ENCODE measurements at regions not wholly inside any gene's neighbourhood (a gene's known extent, or its start where the extent isn't known, plus 50 kb on each side); places are given as distances from the start of the nearest gene placed in this dataset.

DNA sequence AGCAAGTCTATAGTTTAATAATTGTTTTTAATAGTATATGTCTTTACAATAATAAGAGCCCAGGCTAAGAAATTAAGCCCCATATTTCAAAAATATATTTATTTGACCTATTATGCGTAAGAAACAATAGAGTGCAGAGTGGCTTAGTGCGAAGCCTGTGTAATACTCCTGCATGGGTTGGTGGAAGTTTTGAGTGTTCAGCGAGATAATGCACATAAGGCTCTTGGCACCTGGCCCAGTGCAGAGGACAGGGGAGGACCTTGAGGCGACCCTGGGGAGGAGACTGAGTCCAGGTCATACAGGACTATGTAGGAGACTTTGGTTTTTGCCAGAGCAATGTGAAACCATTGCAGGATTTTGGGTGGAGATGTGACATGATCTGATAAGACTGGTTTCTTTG lies 132.4 kb upstream of the ST6GAL2 start:
- Histone ChIP-seq H3K4me1 (no peaks in the 10 kb centered on the region), H3K4me3 (no peak overlapping the region), H3K27me3 (no peaks in the 10 kb centered on the region), H3K9me3 (no peaks in the 10 kb centered on the region), H3K27ac (replicated peaks in 1 of 4) (no peak overlapping the region), H3K36me3 (no peaks in the 10 kb centered on the region)
- TF ChIP-seq EP300 (IDR thresholded peaks at IDR 0.05) (no peak), CTCF (IDR thresholded peaks at IDR 0.05) (no peak), POLR2A (IDR thresholded peaks at IDR 0.05; ENCODE audit: low read depth) (no peak), POLR2AphosphoS5 (IDR thresholded peaks at IDR 0.05) (no peak)
- DNase-seq (ENCODE audit: extremely low spot score): no peak
- WGBS: 87% methylated on average over 4 of the region's 4 CpGs
- intact Hi-C loops (cut with DNase I): no loop called here

- intact Hi-C loops (cut with DNase I): no loop called here
- 79% methylated on average over 6 of the region's 6 CpGs for WGBS
Measured at GRCh38 chr2:107020392-107020791, 134.4 kb upstream of the ST6GAL2 start.

GRCh38 chr2:107024269-107024668 lies 138.3 kb upstream of the ST6GAL2 start:
- 95% methylated on average over 2 of the region's 2 CpGs for WGBS
- DNase-seq (ENCODE audit: extremely low spot score): no peak
- Histone ChIP-seq H3K27ac (replicated peaks in 1 of 4) (no peak overlapping the region), H3K9me3 (no peaks in the 10 kb centered on the region), H3K36me3 (no peaks in the 10 kb centered on the region), H3K4me3 (no peak overlapping the region), H3K4me1 (no peaks in the 10 kb centered on the region), H3K27me3 (no peaks in the 10 kb centered on the region)
- TF ChIP-seq CTCF (IDR thresholded peaks at IDR 0.05) (no peak), POLR2A (IDR thresholded peaks at IDR 0.05; ENCODE audit: low read depth) (no peak), POLR2AphosphoS5 (IDR thresholded peaks at IDR 0.05) (no peak), EP300 (IDR thresholded peaks at IDR 0.05) (no peak)
- intact Hi-C loops (cut with DNase I): no loop called here

More at GRCh38 chr2:107020392-107020791, 134.4 kb upstream of the ST6GAL2 start:
- Histone ChIP-seq H3K4me3 (no peak overlapping the region), H3K27me3 (no peaks in the 10 kb centered on the region), H3K27ac (replicated peaks in 1 of 4) (no peak overlapping the region), H3K4me1 (no peaks in the 10 kb centered on the region), H3K36me3 (no peaks in the 10 kb centered on the region), H3K9me3 (no peaks in the 10 kb centered on the region)
- TF ChIP-seq POLR2AphosphoS5 (IDR thresholded peaks at IDR 0.05) (no peak), EP300 (IDR thresholded peaks at IDR 0.05) (no peak), CTCF (IDR thresholded peaks at IDR 0.05) (no peak), POLR2A (IDR thresholded peaks at IDR 0.05; ENCODE audit: low read depth) (no peak)
- DNase-seq (ENCODE audit: extremely low spot score): no peak

DNA sequence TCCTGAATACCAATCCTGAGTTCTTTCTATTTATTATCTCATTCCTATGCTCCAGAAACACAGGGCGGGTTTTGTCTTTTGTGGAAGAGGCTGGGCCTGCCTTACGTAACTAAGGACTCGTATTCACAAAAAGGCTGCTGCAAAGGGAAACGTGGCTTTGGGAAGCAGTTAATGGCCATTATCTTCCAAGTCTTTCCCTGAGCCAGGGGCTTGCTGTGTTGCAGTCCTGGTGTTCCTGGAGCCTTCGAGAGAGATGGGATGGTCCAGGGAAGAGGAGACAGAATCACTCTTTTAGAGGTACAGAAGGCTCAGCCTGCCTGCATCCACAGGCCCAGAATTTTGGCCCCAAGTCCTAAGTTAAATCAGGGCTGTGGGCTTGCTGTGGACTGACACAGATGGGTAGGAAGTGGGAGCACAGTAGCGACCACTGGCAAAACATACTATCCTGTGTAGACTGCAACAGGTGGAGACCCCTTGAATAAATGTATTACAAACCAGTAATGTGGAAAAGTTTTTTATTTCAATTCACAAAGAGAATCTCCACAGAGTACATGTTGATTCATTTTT lies 139.4 kb upstream of the ST6GAL2 start:
- no peak overlapping the region for H3K4me3 ChIP-seq
- WGBS: 91% methylated on average over 5 of the region's 6 CpGs
- intact Hi-C loops (cut with DNase I): no loop called here

More for the DNA sequence above, 139.4 kb upstream of the ST6GAL2 start:
- TF ChIP-seq POLR2AphosphoS5 (IDR thresholded peaks at IDR 0.05): no peak
- no peak for TF ChIP-seq EP300 (IDR thresholded peaks at IDR 0.05)
- TF ChIP-seq CTCF (IDR thresholded peaks at IDR 0.05): no peak
- TF ChIP-seq POLR2A (IDR thresholded peaks at IDR 0.05; ENCODE audit: low read depth): no peak
- Histone ChIP-seq H3K4me1 (no peaks in the 10 kb centered on the region), H3K36me3 (no peaks in the 10 kb centered on the region), H3K27me3 (no peaks in the 10 kb centered on the region), H3K27ac (replicated peaks in 1 of 4) (no peak overlapping the region), H3K9me3 (no peaks in the 10 kb centered on the region)
- no peak for DNase-seq (ENCODE audit: extremely low spot score)

Data from esophagus muscularis mucosa (tissue), 4 donors.